ENCODE measurements at regions not wholly inside any gene's neighbourhood (a gene's known extent, or its start where the extent isn't known, plus 50 kb on each side); places are given as distances from the start of the nearest gene placed in this dataset.
"Not testable (repeated sequence)": the region's sequence is repeated elsewhere in the genome, so short reads cannot be mapped to it uniquely, and the experiment has no call there.

DNA sequence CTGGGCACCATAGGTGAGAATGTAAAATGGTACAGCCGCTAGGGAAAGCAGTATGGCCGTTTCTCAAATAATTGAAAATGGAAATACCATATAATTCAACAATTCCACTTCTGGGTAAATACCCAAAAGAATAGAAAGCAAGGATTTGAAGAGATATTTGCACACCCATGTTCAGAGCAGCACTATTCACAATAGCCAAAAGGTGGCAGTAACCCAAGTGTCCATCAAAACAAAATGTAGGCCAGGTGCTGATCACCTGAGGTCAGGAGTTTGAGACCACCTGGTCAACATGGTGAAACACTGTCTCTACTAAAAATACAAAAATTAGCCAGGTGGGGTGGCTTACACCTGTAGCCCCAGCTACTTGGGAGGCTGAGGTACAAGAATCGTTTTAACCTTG is 62.1 kb downstream of the OLIG1 start:
- Histone ChIP-seq H3K27ac (ENCODE audit: low read depth, low read length) (no peak overlapping the region), H3K9ac (ENCODE audit: low read length in 5 of 5) (no peak overlapping the region), H3K4me1 (ENCODE audit: control insufficient read depth in 5 of 5, insufficient read depth in 5 of 5, low read length in 5 of 5) (peaks cover 0 to 5% (median 4%) of the 10 kb centered on the region in 5 donors), H3K9me3 (ENCODE audit: control insufficient read depth in 5 of 5, low read length in 5 of 5) (no peaks in the 10 kb centered on the region), H3K36me3 (ENCODE audit: control insufficient read depth in 5 of 5, insufficient read depth in 5 of 5, low read length in 5 of 5) (no peaks in the 10 kb centered on the region), H3K4me3 (ENCODE audit: low read depth in 1 of 5, low read length in 5 of 5) (no peak overlapping the region), H3K27me3 (ENCODE audit: control insufficient read depth in 5 of 5, insufficient read depth in 4 of 5, low read length in 5 of 5) (peaks cover 0 to 30% (median 19%) of the 10 kb centered on the region in 5 donors)

DNA sequence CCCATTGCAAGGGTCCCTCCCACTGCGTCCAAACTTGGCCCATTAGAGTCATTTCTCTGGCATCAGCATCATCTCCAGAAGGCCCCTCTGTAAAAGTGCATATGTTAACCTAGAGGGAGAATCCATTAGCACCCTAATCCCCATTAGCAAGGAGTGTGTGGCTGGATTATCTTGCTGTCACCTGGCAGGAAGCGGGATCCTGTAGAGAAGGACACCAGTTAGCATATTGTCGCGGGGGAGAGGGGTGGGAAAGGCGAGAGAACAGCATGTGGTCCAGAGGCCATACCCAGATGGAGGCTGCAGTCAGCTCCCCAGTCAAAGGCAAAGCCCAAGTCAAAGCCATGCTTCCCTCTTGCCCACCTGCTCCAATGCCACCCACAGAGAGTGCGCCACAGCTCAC is 64.0 kb downstream of the OLIG1 start:
- Histone ChIP-seq H3K9ac (ENCODE audit: low read length in 5 of 5) (no peak overlapping the region), H3K27ac (ENCODE audit: low read depth, low read length) (no peak overlapping the region), H3K9me3 (ENCODE audit: control insufficient read depth in 5 of 5, low read length in 5 of 5) (no peaks in the 10 kb centered on the region), H3K4me1 (ENCODE audit: control insufficient read depth in 5 of 5, insufficient read depth in 5 of 5, low read length in 5 of 5) (no peaks in the 10 kb centered on the region), H3K36me3 (ENCODE audit: control insufficient read depth in 5 of 5, insufficient read depth in 5 of 5, low read length in 5 of 5) (no peaks in the 10 kb centered on the region), H3K27me3 (ENCODE audit: control insufficient read depth in 5 of 5, insufficient read depth in 4 of 5, low read length in 5 of 5) (peaks cover 0 to 17% (median 11%) of the 10 kb centered on the region in 5 donors), H3K4me3 (ENCODE audit: low read depth in 1 of 5, low read length in 5 of 5) (no peak overlapping the region)

DNA sequence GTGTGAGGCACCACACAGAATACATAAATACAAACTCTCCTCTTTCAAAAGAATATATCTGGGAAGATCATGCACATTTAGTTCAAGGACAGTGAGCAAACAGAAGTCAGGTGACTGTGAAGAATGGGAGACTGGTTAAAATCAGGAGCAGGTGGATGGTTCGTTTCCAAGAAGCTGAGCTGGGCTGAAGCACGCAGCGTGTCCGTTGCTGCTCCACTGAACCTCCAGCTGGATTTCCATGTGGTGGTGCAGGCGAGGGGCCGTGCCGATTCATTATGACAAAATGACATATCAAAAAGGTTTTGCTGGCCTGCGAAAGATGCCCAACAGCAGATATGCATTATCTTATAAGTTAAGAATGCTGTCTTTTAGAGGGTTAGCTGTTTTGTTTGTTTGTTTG is 66.0 kb downstream of the OLIG1 start:
- Histone ChIP-seq H3K9ac (ENCODE audit: low read length in 5 of 5) (no peak overlapping the region), H3K36me3 (ENCODE audit: control insufficient read depth in 5 of 5, insufficient read depth in 5 of 5, low read length in 5 of 5) (no peaks in the 10 kb centered on the region), H3K4me1 (ENCODE audit: control insufficient read depth in 5 of 5, insufficient read depth in 5 of 5, low read length in 5 of 5) (no peaks in the 10 kb centered on the region), H3K9me3 (ENCODE audit: control insufficient read depth in 5 of 5, low read length in 5 of 5) (no peaks in the 10 kb centered on the region), H3K27ac (ENCODE audit: low read depth, low read length) (no peak overlapping the region), H3K4me3 (ENCODE audit: low read depth in 1 of 5, low read length in 5 of 5) (no peak overlapping the region), H3K27me3 (ENCODE audit: control insufficient read depth in 5 of 5, insufficient read depth in 4 of 5, low read length in 5 of 5) (peaks cover 0 to 16% (median 11%) of the 10 kb centered on the region in 5 donors)

DNA sequence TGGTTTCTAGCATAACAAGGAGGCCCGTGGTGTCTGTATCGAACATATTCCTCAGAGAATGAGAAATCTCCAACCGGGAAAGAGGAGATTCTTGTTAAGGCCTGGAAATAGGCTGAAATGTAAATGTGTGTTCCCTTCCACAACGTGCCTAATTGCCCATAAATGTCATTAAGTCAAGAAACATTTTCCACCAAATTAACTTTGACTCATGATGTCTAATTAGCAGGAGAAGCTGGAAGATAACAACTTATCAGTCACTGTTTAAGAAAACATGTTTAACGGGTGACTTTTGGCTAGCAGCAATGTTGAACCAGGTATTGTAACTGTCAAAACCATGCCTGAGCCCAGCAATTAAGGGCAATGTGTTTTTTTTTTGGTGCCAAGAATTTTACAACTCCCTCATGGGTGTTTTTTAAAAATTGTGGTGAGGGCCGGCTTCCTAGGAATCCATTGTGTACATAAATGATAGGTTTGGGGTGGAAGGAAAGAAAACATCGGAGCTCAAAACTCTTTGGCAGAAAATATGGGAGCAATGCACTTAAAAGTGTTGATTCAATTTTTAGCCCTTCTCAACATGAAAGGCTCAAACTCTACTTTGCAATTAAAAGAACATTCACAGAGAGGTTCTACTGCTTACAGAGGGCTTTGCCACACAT is 67.0 kb downstream of the OLIG1 start:
- Histone ChIP-seq H3K9me3 (ENCODE audit: control insufficient read depth in 5 of 5, low read length in 5 of 5) (no peaks in the 10 kb centered on the region), H3K4me1 (ENCODE audit: control insufficient read depth in 5 of 5, insufficient read depth in 5 of 5, low read length in 5 of 5) (no peaks in the 10 kb centered on the region), H3K9ac (ENCODE audit: low read length in 5 of 5) (no peak overlapping the region), H3K27ac (ENCODE audit: low read depth, low read length) (no peak overlapping the region), H3K27me3 (ENCODE audit: control insufficient read depth in 5 of 5, insufficient read depth in 4 of 5, low read length in 5 of 5) (peaks cover 0 to 10% (median 5%) of the 10 kb centered on the region in 5 donors), H3K4me3 (ENCODE audit: low read depth in 1 of 5, low read length in 5 of 5) (no peak overlapping the region), H3K36me3 (ENCODE audit: control insufficient read depth in 5 of 5, insufficient read depth in 5 of 5, low read length in 5 of 5) (no peaks in the 10 kb centered on the region)

DNA sequence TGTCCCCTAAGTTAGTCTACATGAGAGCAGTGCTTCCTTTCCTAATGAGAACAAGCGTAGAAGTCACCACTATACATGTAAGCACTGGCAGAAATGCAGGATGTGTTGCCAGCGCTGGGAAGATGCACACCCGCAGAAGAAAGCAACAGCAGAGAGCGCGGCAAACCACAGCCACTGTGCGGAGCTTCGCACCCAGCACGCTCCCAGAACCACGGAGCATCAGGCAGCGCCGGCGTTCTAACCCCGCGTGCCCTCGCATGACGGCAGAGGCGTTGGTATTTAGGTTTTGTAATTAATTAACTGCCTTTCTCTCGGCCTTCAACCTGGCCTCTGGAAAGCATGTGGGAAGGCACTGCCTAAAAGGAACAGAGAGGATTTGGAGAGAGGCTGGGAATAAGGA is 69.1 kb downstream of the OLIG1 start:
- Histone ChIP-seq H3K9ac (ENCODE audit: low read length in 5 of 5) (no peak overlapping the region), H3K27me3 (ENCODE audit: control insufficient read depth in 5 of 5, insufficient read depth in 4 of 5, low read length in 5 of 5) (peaks cover 0 to 10% (median 5%) of the 10 kb centered on the region in 5 donors), H3K27ac (ENCODE audit: low read depth, low read length) (no peak overlapping the region), H3K9me3 (ENCODE audit: control insufficient read depth in 5 of 5, low read length in 5 of 5) (no peaks in the 10 kb centered on the region), H3K4me1 (ENCODE audit: control insufficient read depth in 5 of 5, insufficient read depth in 5 of 5, low read length in 5 of 5) (no peaks in the 10 kb centered on the region), H3K36me3 (ENCODE audit: control insufficient read depth in 5 of 5, insufficient read depth in 5 of 5, low read length in 5 of 5) (no peaks in the 10 kb centered on the region), H3K4me3 (ENCODE audit: low read depth in 1 of 5, low read length in 5 of 5) (no peak overlapping the region)

DNA sequence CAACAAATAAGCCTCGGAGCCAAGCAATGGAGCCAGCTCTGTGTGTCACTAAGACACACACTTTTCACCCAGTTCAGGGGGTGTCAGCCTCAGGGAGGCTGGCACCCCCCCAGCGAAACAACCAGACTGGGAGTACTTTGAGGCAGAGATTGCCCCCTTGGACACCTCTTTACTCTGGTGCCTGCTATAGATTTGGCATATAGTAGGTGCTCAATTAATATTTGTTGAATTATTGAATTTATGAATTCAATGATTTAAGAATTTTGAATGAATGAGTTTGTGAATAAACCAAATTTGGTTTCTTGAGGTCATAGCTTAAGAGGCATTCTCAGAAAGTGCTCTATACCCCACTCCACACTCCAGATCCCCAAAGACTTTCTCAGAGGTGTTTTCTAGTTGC is 70.3 kb downstream of the OLIG1 start:
- Histone ChIP-seq H3K4me1 (ENCODE audit: control insufficient read depth in 5 of 5, insufficient read depth in 5 of 5, low read length in 5 of 5) (no peaks in the 10 kb centered on the region), H3K9me3 (ENCODE audit: control insufficient read depth in 5 of 5, low read length in 5 of 5) (no peaks in the 10 kb centered on the region), H3K4me3 (ENCODE audit: low read depth in 1 of 5, low read length in 5 of 5) (no peak overlapping the region), H3K27ac (ENCODE audit: low read depth, low read length) (no peak overlapping the region), H3K36me3 (ENCODE audit: control insufficient read depth in 5 of 5, insufficient read depth in 5 of 5, low read length in 5 of 5) (no peaks in the 10 kb centered on the region), H3K27me3 (ENCODE audit: control insufficient read depth in 5 of 5, insufficient read depth in 4 of 5, low read length in 5 of 5) (peaks cover 0 to 10% (median 7%) of the 10 kb centered on the region in 5 donors), H3K9ac (ENCODE audit: low read length in 5 of 5) (no peak overlapping the region)

DNA sequence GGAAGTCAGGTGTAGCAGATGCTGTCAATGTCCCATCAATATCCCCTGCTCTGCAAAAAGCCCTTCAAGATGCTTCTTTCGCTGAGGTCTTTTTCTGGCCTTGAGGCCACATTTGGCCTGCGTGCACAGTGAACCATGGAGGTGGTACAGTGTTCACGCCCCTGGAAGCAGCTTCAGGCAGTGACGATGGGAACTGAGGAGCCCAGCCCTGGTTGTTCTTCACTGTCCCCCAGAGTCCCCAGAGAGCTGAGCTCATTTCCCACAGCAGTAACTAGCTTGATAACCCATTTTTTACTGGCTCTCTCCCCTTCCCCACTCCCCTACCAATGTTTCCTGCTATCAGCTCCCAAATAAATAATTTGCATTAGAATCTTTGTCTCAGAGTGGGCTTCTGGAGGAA is 76.5 kb downstream of the OLIG1 start:
- Histone ChIP-seq H3K4me1 (ENCODE audit: control insufficient read depth in 5 of 5, insufficient read depth in 5 of 5, low read length in 5 of 5) (no peaks in the 10 kb centered on the region), H3K36me3 (ENCODE audit: control insufficient read depth in 5 of 5, insufficient read depth in 5 of 5, low read length in 5 of 5) (no peaks in the 10 kb centered on the region), H3K27ac (ENCODE audit: low read depth, low read length) (no peak overlapping the region), H3K9me3 (ENCODE audit: control insufficient read depth in 5 of 5, low read length in 5 of 5) (no peaks in the 10 kb centered on the region), H3K9ac (ENCODE audit: low read length in 5 of 5) (no peak overlapping the region), H3K27me3 (ENCODE audit: control insufficient read depth in 5 of 5, insufficient read depth in 4 of 5, low read length in 5 of 5) (peaks cover 4 to 11% (median 9%) of the 10 kb centered on the region in 5 donors), H3K4me3 (ENCODE audit: low read depth in 1 of 5, low read length in 5 of 5) (no peak overlapping the region)

DNA sequence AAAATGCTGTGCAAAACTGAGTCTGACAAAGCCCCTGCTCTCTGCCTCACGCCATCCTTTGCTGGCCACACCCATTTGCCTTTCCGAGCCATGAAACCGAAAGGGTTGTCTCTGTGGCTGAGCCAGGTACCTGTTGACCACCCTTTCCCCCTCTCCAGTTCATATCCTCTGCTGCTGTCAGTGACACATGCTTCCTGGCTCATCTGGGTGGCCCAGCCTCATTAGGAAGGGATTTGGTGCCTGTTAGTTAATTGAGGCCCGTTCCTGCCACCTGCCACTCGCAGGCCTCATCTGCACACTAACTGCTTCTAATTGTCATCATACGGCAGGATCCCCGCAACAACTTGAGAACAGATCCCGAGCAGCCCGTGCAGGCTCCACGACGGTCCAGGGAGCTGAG is 79.2 kb downstream of the OLIG1 start:
- H3K4me1 ChIP-seq (ENCODE audit: control insufficient read depth in 5 of 5, insufficient read depth in 5 of 5, low read length in 5 of 5), result no peaks in the 10 kb centered on the region
- H3K9me3 ChIP-seq (ENCODE audit: control insufficient read depth in 5 of 5, low read length in 5 of 5), result no peaks in the 10 kb centered on the region
- H3K27ac ChIP-seq (ENCODE audit: low read depth, low read length), result no peak overlapping the region
- H3K27me3 ChIP-seq (ENCODE audit: control insufficient read depth in 5 of 5, insufficient read depth in 4 of 5, low read length in 5 of 5), result peaks cover 0 to 12% (median 5%) of the 10 kb centered on the region in 5 donors
- H3K36me3 ChIP-seq (ENCODE audit: control insufficient read depth in 5 of 5, insufficient read depth in 5 of 5, low read length in 5 of 5), result no peaks in the 10 kb centered on the region
- H3K4me3 ChIP-seq (ENCODE audit: low read depth in 1 of 5, low read length in 5 of 5), result no peak overlapping the region
- H3K9ac ChIP-seq (ENCODE audit: low read length in 5 of 5), result no peak overlapping the region

DNA sequence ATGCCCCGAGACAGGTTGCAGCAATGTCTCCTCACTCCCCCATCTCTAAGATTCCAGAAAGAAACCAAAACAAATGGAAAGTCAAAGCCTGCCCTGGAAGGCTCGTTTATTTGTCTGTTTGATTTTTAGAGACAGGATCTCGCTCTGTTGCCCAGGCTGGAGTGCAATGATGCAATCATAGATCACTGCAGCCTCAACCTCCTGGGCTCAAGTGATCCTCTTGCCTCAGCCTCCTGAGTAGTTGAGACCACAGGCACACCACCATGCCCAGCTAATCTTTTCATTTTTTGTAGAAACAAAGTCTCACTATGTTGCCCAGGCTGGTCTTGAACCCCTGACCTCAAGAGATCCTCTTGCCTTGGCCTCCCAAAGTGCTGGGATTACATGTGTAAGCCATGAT is 78.8 kb upstream of the IFNAR2 start:
- H3K4me1 ChIP-seq (ENCODE audit: control insufficient read depth in 5 of 5, insufficient read depth in 5 of 5, low read length in 5 of 5); H3K4me3 ChIP-seq (ENCODE audit: low read depth in 1 of 5, low read length in 5 of 5); H3K27ac ChIP-seq (ENCODE audit: low read depth, low read length); H3K9ac ChIP-seq (ENCODE audit: low read length in 5 of 5); H3K36me3 ChIP-seq (ENCODE audit: control insufficient read depth in 5 of 5, insufficient read depth in 5 of 5, low read length in 5 of 5); H3K27me3 ChIP-seq (ENCODE audit: control insufficient read depth in 5 of 5, insufficient read depth in 4 of 5, low read length in 5 of 5); H3K9me3 ChIP-seq (ENCODE audit: control insufficient read depth in 5 of 5, low read length in 5 of 5): not testable (repeated sequence)

DNA sequence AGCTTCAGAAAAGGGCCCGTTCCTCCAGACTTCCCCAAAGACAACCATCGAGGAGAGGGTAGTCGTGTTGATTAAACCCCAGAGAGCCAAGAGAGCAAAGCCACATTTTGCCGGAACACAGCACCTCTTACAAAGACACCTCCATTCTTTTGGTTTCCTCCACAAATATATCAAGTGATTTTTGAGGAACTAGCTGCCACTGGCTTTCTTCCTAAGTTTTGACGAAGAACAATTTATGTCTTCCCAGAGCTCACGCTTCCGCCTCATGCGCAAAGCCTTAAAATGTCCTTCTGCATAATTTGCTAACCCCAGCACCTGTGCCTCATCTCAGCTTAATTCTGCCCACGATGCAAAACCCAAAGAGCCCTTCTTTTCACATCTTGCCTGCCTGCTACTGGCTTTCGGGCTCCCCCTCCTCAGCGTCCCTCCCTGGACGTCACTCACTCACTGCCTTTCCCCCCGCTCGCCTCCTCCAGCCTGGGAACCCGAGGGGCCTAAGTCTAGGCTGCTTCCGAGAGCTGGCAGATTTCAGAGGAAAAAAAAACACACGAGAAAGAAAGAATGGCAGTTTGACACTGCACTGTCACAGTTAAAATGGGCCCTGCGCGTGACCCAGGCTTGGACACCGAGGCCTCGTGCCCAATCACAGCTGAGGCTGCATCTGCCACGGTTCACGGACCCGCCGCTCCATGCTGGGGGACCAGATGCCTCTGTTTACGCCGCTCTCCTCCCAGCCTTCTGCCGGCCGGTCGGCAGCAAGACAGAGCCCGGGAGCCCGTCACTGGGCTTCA is 77.6 kb upstream of the IFNAR2 start:
- Histone ChIP-seq H3K27ac (ENCODE audit: low read depth, low read length) (no peak overlapping the region), H3K27me3 (ENCODE audit: control insufficient read depth in 5 of 5, insufficient read depth in 4 of 5, low read length in 5 of 5) (peaks cover 0 to 8% (median 3%) of the 10 kb centered on the region in 5 donors), H3K9ac (ENCODE audit: low read length in 5 of 5) (no peak overlapping the region), H3K4me1 (ENCODE audit: control insufficient read depth in 5 of 5, insufficient read depth in 5 of 5, low read length in 5 of 5) (peaks cover 0 to 9% (median 5%) of the 10 kb centered on the region in 5 donors), H3K9me3 (ENCODE audit: control insufficient read depth in 5 of 5, low read length in 5 of 5) (no peaks in the 10 kb centered on the region), H3K36me3 (ENCODE audit: control insufficient read depth in 5 of 5, insufficient read depth in 5 of 5, low read length in 5 of 5) (no peaks in the 10 kb centered on the region), H3K4me3 (ENCODE audit: low read depth in 1 of 5, low read length in 5 of 5) (peak overlapping the region in 1 of 5 donors; percentile 2)
